ENCODE measurements at regions not wholly inside any gene's neighbourhood (a gene's known extent, or its start where the extent isn't known, plus 50 kb on each side); places are given as distances from the start of the nearest gene placed in this dataset.

DNA sequence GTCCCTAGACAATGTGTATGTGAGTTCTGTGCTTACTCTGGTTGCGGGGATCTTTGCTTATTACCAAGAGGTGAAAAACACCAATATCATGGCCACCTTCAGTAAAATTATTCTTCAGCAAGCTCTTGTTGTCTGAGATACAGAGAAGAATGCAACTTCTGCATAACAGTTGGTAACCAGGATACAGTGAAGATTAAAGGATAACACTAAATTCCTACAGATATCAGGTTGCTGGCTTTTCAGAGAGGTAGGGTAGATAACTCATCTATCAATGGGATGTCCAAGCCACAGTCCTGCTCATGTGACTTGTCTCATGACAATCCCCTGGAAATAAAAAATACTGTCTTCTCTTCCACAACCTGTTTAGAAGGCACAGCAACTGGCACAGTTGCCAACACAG lies 308.5 kb downstream of the TNS1 start:
- Histone ChIP-seq H3K4me2 (ENCODE audit: control insufficient read depth, extremely low read depth, insufficient read depth, low read depth, low read length) (no peak overlapping the region), H3K79me2 (ENCODE audit: control insufficient read depth, insufficient read depth, low read length) (no peaks in the 10 kb centered on the region), H3K9me1 (ENCODE audit: control insufficient read depth, extremely low read depth, insufficient read depth, low read length) (no peaks in the 10 kb centered on the region), H3K27me3 (ENCODE audit: control insufficient read depth, extremely low read depth, insufficient read depth, low read length) (no peaks in the 10 kb centered on the region), H3K9ac (ENCODE audit: control insufficient read depth, extremely low read depth, insufficient read depth, low read length) (no peak overlapping the region), H3K9me3 (ENCODE audit: control insufficient read depth, low read depth, low read length) (no peaks in the 10 kb centered on the region), H3K36me3 (ENCODE audit: control insufficient read depth in 2 of 2, extremely low read depth in 1 of 2, insufficient read depth in 2 of 2, low read length in 2 of 2) (no peaks in the 10 kb centered on the region), H3K27ac (ENCODE audit: control insufficient read depth, insufficient read depth, low read length) (no peak overlapping the region), H2AFZ (ENCODE audit: control insufficient read depth, low read length) (no peak overlapping the region), H3K4me3 (ENCODE audit: control insufficient read depth in 2 of 3, extremely low read depth in 1 of 3, insufficient read depth in 2 of 3, low read depth in 1 of 3, low read length in 3 of 3) (no peak overlapping the region), H3K4me1 (ENCODE audit: control insufficient read depth, extremely low read depth, insufficient read depth, low read length) (peaks cover 19% of the 10 kb centered on the region), H4K20me1 (ENCODE audit: control insufficient read depth, extremely low read depth, insufficient read depth, low read length) (no peaks in the 10 kb centered on the region)
- FAIRE-seq, result no peak
- TF ChIP-seq, protein P1, sequence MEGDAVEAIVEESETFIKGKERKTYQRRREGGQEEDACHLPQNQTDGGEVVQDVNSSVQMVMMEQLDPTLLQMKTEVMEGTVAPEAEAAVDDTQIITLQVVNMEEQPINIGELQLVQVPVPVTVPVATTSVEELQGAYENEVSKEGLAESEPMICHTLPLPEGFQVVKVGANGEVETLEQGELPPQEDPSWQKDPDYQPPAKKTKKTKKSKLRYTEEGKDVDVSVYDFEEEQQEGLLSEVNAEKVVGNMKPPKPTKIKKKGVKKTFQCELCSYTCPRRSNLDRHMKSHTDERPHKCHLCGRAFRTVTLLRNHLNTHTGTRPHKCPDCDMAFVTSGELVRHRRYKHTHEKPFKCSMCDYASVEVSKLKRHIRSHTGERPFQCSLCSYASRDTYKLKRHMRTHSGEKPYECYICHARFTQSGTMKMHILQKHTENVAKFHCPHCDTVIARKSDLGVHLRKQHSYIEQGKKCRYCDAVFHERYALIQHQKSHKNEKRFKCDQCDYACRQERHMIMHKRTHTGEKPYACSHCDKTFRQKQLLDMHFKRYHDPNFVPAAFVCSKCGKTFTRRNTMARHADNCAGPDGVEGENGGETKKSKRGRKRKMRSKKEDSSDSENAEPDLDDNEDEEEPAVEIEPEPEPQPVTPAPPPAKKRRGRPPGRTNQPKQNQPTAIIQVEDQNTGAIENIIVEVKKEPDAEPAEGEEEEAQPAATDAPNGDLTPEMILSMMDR (optimal IDR thresholded peaks at IDR 0.05 in 1 of 3, IDR thresholded peaks at IDR 0.05 in 1 of 3, conservative IDR thresholded peaks at IDR 0.05 in 1 of 3; ENCODE audit: extremely low read depth in 1 of 3, insufficient read depth in 2 of 3, low read length in 3 of 3), result no peak
- TF ChIP-seq EZH2 (IDR thresholded peaks at IDR 0.05; ENCODE audit: low read length), result no peak
- DNase-seq (ENCODE audit: low read depth, low spot score), result no peak
- dilution Hi-C loops (cut with MboI; ENCODE audit: extremely low pct_ligation_motif_present, low sequenced_read_pairs), result no loop called here

DNA sequence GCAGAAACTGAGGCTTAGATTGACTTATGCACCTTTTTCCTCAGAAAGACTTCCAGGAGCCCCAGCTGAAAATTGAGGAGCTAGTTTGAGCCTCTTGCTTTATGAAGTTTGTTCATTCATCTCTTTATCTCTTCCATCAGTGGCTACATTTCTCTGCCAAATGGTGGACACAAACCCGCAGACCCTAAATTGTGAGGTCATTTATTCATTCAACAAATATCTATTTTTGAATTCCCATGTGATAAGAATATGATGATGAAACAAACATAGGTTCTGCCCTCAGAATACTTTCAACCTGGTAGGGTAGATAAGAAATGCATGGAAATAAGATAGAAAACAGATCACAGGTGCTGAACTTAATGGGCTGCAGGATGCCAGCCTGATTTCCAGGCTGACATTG lies 309.4 kb downstream of the TNS1 start:
- Histone ChIP-seq H3K4me1 (ENCODE audit: control insufficient read depth, extremely low read depth, insufficient read depth, low read length) (peaks cover 19% of the 10 kb centered on the region), H3K9me3 (ENCODE audit: control insufficient read depth, low read depth, low read length) (no peaks in the 10 kb centered on the region), H2AFZ (ENCODE audit: control insufficient read depth, low read length) (no peak overlapping the region), H3K4me3 (ENCODE audit: control insufficient read depth in 2 of 3, extremely low read depth in 1 of 3, insufficient read depth in 2 of 3, low read depth in 1 of 3, low read length in 3 of 3) (no peak overlapping the region), H3K9ac (ENCODE audit: control insufficient read depth, extremely low read depth, insufficient read depth, low read length) (no peak overlapping the region), H3K36me3 (ENCODE audit: control insufficient read depth in 2 of 2, extremely low read depth in 1 of 2, insufficient read depth in 2 of 2, low read length in 2 of 2) (no peaks in the 10 kb centered on the region), H3K27ac (ENCODE audit: control insufficient read depth, insufficient read depth, low read length) (no peak overlapping the region), H3K27me3 (ENCODE audit: control insufficient read depth, extremely low read depth, insufficient read depth, low read length) (no peaks in the 10 kb centered on the region), H3K9me1 (ENCODE audit: control insufficient read depth, extremely low read depth, insufficient read depth, low read length) (no peaks in the 10 kb centered on the region), H3K79me2 (ENCODE audit: control insufficient read depth, insufficient read depth, low read length) (no peaks in the 10 kb centered on the region), H4K20me1 (ENCODE audit: control insufficient read depth, extremely low read depth, insufficient read depth, low read length) (no peaks in the 10 kb centered on the region), H3K4me2 (ENCODE audit: control insufficient read depth, extremely low read depth, insufficient read depth, low read depth, low read length) (no peak overlapping the region)
- TF ChIP-seq, protein P1 (optimal IDR thresholded peaks at IDR 0.05 in 1 of 3, IDR thresholded peaks at IDR 0.05 in 1 of 3, conservative IDR thresholded peaks at IDR 0.05 in 1 of 3; ENCODE audit: extremely low read depth in 1 of 3, insufficient read depth in 2 of 3, low read length in 3 of 3), result no peak
- TF ChIP-seq EZH2 (IDR thresholded peaks at IDR 0.05; ENCODE audit: low read length), result no peak
- DNase-seq (ENCODE audit: low read depth, low spot score) (no peak), FAIRE-seq (no peak)
- dilution Hi-C loops (cut with MboI; ENCODE audit: extremely low pct_ligation_motif_present, low sequenced_read_pairs), result no loop called here

All from keratinocyte (primary cell).